DOHH2 (cell line): ENCODE measurements at regions not wholly inside any gene's neighbourhood (a gene's known extent, or its start where the extent isn't known, plus 50 kb on each side); places are given as distances from the start of the nearest gene placed in this dataset.
"Not testable (repeated sequence)": the region's sequence is repeated elsewhere in the genome, so short reads cannot be mapped to it uniquely, and the experiment has no call there.

Source experiments
- H3F3A ChIP-seq: fragments of 200-600 bp; sonication (generic), shearing (Covaris generic); 2 replicates; pipeline ENCODE4 v1.6.0; 2016; ENCODE audit warnings: antibody characterized with exemption, mild to moderate bottlenecking; ENCODE audit not compliant: control insufficient read depth, insufficient read depth
- H3K27ac ChIP-seq: fragments of 200-600 bp; sonication (generic); 2 replicates; pipeline ENCODE4 v1.5.1; 2014; ENCODE audit warnings: low read depth, mild to moderate bottlenecking, low read length, moderate library complexity
- H3K27me3 ChIP-seq: fragments of 200-600 bp; sonication (generic); 2 replicates; pipeline ENCODE4 v1.6.1; 2014; ENCODE audit warnings: mild to moderate bottlenecking, low read length, mixed read lengths; ENCODE audit not compliant: control insufficient read depth
- H3K36me3 ChIP-seq: fragments of 200-600 bp; sonication (generic); 2 replicates; pipeline ENCODE4 v1.6.1; 2014; ENCODE audit warnings: mild to moderate bottlenecking, low read length, moderate library complexity, mixed read lengths; ENCODE audit not compliant: control insufficient read depth
- H3K4me1 ChIP-seq: fragments of 200-600 bp; sonication (generic); 2 replicates; pipeline ENCODE4 v1.6.1; 2014; ENCODE audit warnings: mild to moderate bottlenecking, low read length, mixed read lengths; ENCODE audit not compliant: control insufficient read depth
- H3K4me2 ChIP-seq: fragments of 200-600 bp; sonication (generic); 2 replicates; pipeline ENCODE4 v1.6.0; 2014; ENCODE audit warnings: mild to moderate bottlenecking, low read length, moderate library complexity
- H3K4me3 ChIP-seq: fragments of 200-600 bp; sonication (generic); 2 replicates; pipeline ENCODE4 v1.5.1; 2014; ENCODE audit warnings: mild to moderate bottlenecking, low read length, mixed read lengths
- H3K79me2 ChIP-seq: fragments of 200-600 bp; sonication (generic); 2 replicates; pipeline ENCODE4 v1.6.1; 2014; ENCODE audit warnings: mild to moderate bottlenecking, low read length, mixed read lengths; ENCODE audit not compliant: control insufficient read depth
- H3K9me2 ChIP-seq: fragments of 200-600 bp; sonication (generic); replicated peaks from 2 replicates; pipeline ENCODE4 v1.6.1; 2014; ENCODE audit warnings: mild to moderate bottlenecking, low read length, mixed read lengths; ENCODE audit not compliant: control insufficient read depth
- H3K9me3 ChIP-seq: fragments of 200-600 bp; sonication (generic); 2 replicates; pipeline ENCODE4 v1.6.1; 2014; ENCODE audit warnings: antibody characterized with exemption, low read length, mixed read lengths; ENCODE audit not compliant: control insufficient read depth, insufficient read depth
- H4K20me1 ChIP-seq: fragments of 200-600 bp; sonication (generic); 2 replicates; pipeline ENCODE4 v1.6.0; 2014; ENCODE audit warnings: low read depth, mild to moderate bottlenecking, antibody characterized with exemption, low read length, moderate library complexity; ENCODE audit not compliant: control insufficient read depth, insufficient read depth
- EZH2phosphoT487 ChIP-seq: fragments of 200-600 bp; sonication (generic); IDR thresholded peaks from 2 replicates; pipeline ENCODE4 v1.6.1; 2017; ENCODE audit warnings: borderline replicate concordance, mild to moderate bottlenecking, antibody characterized with exemption, low read length, moderate library complexity, mixed read lengths
- TF ChIP-seq, protein P1 (sequence below): fragments of 200-600 bp; sonication (generic); IDR thresholded peaks from one replicate; pipeline ENCODE4 v1.5.1; 2014; ENCODE audit warnings: antibody characterized with exemption, mild to moderate bottlenecking, low read depth, low read length; ENCODE audit not compliant: poor library complexity, severe bottlenecking

DNA sequence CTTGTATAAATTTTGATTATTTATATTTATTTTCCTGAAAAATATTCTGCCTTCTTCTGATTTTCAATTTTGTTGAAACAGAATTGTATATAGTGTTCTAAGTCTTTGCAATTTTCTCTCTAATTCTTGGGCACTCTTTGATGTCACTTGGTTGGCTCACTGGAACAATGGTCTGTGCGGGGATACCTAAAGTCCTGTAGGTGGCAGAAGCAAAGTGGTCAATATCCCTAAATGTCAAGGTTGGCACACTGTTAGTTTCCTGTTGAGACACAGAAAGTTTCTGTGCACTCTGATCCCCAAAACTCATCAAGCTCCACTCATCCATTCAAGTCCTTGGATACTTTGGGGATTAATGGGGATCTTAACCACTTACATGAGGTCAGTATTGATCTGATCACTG, 480.8 kb upstream of the CCNG1 start:
- Histone ChIP-seq H3K36me3 (no peaks in the 10 kb centered on the region), H3K27ac (no peak overlapping the region), H3F3A (no peaks in the 10 kb centered on the region), H3K9me3 (no peaks in the 10 kb centered on the region), H3K4me2 (no peak overlapping the region), H3K27me3 (no peaks in the 10 kb centered on the region), H3K4me3 (no peak overlapping the region), H4K20me1 (no peaks in the 10 kb centered on the region), H3K4me1 (no peaks in the 10 kb centered on the region), H3K9me2 (no peaks in the 10 kb centered on the region), H3K79me2 (no peaks in the 10 kb centered on the region)
- no peak for TF ChIP-seq EZH2phosphoT487
- TF ChIP-seq, protein P1, sequence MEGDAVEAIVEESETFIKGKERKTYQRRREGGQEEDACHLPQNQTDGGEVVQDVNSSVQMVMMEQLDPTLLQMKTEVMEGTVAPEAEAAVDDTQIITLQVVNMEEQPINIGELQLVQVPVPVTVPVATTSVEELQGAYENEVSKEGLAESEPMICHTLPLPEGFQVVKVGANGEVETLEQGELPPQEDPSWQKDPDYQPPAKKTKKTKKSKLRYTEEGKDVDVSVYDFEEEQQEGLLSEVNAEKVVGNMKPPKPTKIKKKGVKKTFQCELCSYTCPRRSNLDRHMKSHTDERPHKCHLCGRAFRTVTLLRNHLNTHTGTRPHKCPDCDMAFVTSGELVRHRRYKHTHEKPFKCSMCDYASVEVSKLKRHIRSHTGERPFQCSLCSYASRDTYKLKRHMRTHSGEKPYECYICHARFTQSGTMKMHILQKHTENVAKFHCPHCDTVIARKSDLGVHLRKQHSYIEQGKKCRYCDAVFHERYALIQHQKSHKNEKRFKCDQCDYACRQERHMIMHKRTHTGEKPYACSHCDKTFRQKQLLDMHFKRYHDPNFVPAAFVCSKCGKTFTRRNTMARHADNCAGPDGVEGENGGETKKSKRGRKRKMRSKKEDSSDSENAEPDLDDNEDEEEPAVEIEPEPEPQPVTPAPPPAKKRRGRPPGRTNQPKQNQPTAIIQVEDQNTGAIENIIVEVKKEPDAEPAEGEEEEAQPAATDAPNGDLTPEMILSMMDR, result no peak

DNA sequence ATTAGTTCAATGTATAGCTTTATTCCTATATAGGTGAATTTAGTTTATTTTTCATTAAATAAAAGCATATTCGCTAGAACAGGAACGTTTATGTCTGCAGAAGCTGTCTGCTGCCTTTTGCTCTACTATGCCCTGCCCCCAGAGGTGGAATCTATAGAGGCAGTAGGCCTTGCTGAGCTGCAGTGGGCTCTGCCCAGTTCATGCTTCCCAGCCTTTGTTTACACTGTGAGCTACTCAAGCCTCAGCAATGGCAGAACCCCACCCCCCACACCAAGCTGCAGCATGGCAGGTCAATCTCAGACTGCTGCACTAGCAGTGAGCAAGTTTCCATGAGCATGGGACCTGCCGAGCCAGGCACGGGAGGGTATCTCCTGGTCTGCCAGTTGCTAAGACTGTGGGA, 473.3 kb upstream of the CCNG1 start:
- not testable (repeated sequence) for H3K9me2 ChIP-seq, H3K9me3 ChIP-seq, H3K79me2 ChIP-seq, H3K4me3 ChIP-seq, H3K36me3 ChIP-seq, H3K27ac ChIP-seq, H3K27me3 ChIP-seq, H3K4me1 ChIP-seq, H4K20me1 ChIP-seq, H3K4me2 ChIP-seq, H3F3A ChIP-seq

DNA sequence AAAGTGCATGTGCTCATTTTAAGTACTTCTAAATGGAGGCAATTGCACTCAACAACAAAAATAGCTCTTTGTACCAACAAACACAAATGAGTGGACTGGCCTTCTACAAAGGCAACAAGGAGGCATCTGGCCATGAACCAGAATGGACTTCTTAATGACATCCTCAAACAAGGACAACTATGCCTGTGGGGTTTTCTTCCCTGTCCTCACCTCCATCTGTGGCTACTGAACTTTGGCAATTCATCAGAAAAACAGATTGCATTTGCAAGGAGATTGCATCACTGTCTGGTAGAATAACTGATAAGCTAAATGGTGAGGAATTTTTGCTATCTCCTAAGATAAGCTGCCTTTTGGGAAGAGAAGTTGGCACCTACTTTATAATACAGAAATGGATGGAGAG, 447.3 kb upstream of the CCNG1 start:
- no peaks in the 10 kb centered on the region for H3K27me3 ChIP-seq
- no peaks in the 10 kb centered on the region for H3K36me3 ChIP-seq
- no peaks in the 10 kb centered on the region for H3K9me2 ChIP-seq
- no peaks in the 10 kb centered on the region for H3K4me1 ChIP-seq
- no peak overlapping the region for H3K27ac ChIP-seq
- no peaks in the 10 kb centered on the region for H3K9me3 ChIP-seq
- H3K79me2 ChIP-seq, result no peaks in the 10 kb centered on the region
- TF ChIP-seq, protein P1, result no peak
- no peak for TF ChIP-seq EZH2phosphoT487
- H3K4me3 ChIP-seq, result no peak overlapping the region
- no peaks in the 10 kb centered on the region for H4K20me1 ChIP-seq
- no peak overlapping the region for H3K4me2 ChIP-seq
- no peaks in the 10 kb centered on the region for H3F3A ChIP-seq

DNA sequence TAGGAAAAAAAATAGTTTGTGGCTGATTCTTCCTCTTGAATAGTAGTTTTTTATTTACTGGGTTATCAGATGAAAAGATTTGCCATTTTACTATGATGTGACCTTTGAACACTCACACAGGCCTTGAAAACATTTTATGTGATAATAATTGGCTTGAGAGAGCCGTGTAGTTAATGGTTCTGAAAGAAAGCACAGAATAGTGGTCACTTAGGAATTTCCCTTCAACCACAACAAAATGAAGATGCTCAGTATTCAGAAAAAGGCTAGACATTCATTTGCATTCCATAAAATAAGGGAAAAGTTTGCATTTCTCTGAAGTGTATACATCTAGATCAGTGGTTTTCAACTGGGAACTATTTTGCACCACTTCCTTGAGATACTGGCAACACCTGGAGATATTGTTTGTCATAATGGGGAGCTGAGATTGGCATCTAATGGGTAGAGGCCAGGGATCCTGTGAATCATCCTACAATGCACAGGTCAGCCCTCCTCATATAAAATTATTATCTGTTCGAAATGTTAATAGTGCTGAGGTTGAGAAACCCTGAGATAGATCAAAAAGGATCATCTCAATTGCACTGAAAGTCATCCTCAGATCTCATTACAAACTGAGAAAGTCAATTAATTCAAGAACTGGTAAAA, 446.4 kb upstream of the CCNG1 start:
- no peak overlapping the region for H3K4me3 ChIP-seq
- no peaks in the 10 kb centered on the region for H3F3A ChIP-seq
- no peaks in the 10 kb centered on the region for H3K36me3 ChIP-seq
- TF ChIP-seq, protein P1, result no peak
- no peak for TF ChIP-seq EZH2phosphoT487
- H3K4me2 ChIP-seq, result no peak overlapping the region
- H3K9me2 ChIP-seq, result no peaks in the 10 kb centered on the region
- H3K27me3 ChIP-seq, result no peaks in the 10 kb centered on the region
- no peaks in the 10 kb centered on the region for H3K79me2 ChIP-seq
- H4K20me1 ChIP-seq, result no peaks in the 10 kb centered on the region
- H3K9me3 ChIP-seq, result no peaks in the 10 kb centered on the region
- H3K4me1 ChIP-seq, result no peaks in the 10 kb centered on the region
- H3K27ac ChIP-seq, result no peak overlapping the region
